ENCODE measurements at regions not wholly inside any gene's neighbourhood (a gene's known extent, or its start where the extent isn't known, plus 50 kb on each side); places are given as distances from the start of the nearest gene placed in this dataset.

- DNase-seq: no peak
These were observed 63.7 kb upstream of the PSMD7 start for GRCh38 chr16:74232806-74233465.

GRCh38 chr16:74230126-74230525 lies 66.5 kb upstream of the PSMD7 start:
- no peak for DNase-seq

- DNase-seq: peak; percentile 75
These were observed 70.2 kb upstream of the PSMD7 start for GRCh38 chr16:74226338-74226954.

DNA sequence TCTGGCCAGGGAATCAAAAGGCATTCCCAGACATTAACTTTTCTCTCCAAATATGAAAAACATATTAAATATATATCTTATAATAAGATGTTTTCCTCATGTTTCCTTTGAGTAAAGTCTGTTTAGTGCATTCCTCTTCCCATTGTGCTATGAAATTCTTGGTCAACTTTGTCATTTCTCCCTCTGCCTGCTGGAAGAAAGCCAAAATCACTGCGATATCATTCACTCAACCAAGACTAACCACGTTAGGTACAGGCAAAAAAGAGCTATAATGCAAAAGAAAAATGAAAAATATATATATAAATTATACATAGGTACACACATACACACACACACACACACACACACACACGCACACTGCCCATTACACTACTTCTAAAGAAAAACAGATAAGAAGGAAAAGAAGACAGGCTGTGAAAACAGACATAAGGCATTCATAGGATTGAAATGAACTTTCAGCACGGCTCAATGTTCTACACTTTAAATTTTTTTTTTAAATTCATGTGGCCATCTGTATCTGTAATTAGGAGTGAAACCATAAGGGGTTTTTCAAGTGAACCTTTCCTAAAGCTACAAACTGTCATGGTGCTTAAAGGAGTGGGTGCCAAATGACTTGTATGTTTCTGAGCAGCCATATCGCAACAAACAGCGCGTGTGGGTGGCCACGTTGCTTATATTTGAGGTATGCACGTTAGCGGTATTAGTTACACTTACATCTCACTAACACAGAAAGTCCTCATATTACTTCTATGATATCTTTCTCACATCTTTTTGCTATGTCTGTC lies 71.6 kb upstream of the PSMD7 start:
- peak; percentile 15 for DNase-seq

DNA sequence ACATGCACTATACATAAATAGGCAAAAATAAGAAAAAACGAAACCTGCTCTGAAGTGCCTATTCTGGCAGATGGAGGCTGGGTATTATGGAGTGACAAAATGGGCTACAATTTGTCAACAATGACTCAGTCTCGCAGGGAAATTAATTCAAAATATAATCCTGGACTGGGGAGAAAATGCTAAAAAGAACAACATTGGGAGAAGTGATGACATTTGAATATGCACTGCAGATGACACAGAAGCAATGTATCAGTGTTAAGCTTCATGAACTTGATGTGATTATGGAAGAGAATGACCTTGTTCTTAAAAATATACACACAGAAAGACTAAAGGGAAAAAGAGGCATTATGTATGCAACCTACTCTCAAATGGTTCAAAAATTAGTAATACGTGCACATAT lies 74.8 kb upstream of the PSMD7 start:
- DNase-seq: no peak

- no peak for DNase-seq
These were observed 76.9 kb upstream of the PSMD7 start for GRCh38 chr16:74219706-74220105.

DNA sequence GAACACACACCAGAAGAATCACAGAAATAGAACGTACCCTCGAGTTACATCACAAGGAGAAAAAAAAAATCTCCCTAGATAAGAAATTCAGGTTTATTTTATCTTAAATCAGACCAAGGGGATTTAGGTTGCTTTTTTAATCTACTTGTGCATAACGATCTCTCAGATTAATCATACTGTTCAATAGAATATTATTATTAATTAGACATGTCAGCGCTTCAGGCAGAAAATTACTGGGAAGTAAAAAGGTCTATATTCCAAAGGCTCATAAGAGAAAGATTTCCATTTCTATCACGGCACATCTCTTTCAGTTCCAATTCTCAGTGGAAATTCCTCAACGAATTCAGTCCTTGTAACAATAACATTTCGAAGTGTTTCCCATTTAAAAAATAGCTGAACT lies 77.7 kb upstream of the PSMD7 start:
- no peak for DNase-seq

- DNase-seq: no peak
These were observed 80.3 kb upstream of the PSMD7 start for GRCh38 chr16:74216319-74216718.

DNA sequence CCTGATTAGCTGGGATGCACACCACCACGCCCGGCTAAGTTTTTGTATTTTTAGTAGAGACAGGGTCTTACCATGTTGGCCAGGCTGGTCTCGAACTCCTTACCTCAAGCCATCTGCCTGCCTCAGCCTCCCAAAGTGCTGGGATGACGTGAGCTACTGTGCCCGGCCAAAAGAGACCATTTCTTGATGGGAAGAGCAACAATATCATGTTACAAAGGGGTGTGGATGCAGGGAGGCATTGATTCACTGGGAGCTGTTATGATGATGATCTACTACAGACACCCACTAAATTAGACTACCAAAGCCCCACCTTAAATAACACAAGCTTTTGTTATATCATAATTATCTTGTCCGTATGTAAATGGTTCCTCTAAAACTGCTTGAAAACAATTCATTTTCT lies 81.4 kb upstream of the PSMD7 start:
- no peak for DNase-seq

- DNase-seq: no peak
These were observed 83.2 kb upstream of the PSMD7 start for GRCh38 chr16:74213372-74213771.

- no peak for DNase-seq
These were observed 86.4 kb upstream of the PSMD7 start for GRCh38 chr16:74210245-74210644.

- no peak for DNase-seq
These were observed 94.6 kb upstream of the PSMD7 start for GRCh38 chr16:74202009-74202408.

DNA sequence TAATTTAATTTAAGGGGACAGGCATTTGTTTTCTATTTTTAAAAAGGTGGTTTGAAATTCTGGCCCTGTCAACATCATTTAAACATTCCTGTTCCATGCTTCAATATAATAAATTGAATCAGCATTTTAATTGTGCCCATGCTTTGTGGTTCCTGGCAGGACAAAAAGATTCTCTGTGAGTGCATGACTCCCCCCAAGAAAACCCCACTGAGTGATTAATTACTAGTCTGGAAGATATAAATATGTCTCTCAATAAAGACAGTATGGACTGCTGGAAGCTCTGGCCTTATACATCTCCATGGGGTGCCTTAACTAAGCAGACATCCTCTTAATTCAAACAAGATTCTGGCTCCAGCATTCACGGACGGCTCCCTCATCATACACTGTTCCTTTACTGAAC lies 95.0 kb upstream of the PSMD7 start:
- no peak for DNase-seq

GRCh38 chr16:74200921-74201320 lies 95.7 kb upstream of the PSMD7 start:
- no peak for DNase-seq

DNA sequence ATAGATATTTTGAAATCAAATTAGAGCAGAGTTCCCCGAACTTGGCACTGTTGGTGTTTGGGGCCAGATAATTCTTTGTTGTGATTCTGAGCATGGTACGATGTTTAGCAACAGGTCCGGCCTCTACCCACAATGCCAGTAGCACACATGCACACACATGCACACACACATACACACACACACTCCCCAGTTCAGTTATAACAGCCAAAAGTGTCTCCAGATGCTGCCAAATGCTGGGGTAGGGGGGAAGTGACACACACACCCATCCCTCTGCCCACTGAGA lies 96.8 kb upstream of the PSMD7 start:
- no peak for DNase-seq

- no peak for DNase-seq
These were observed 97.4 kb upstream of the PSMD7 start for GRCh38 chr16:74199066-74199841.

GRCh38 chr16:74192281-74192797 lies 104.3 kb upstream of the PSMD7 start:
- DNase-seq: no peak

GRCh38 chr16:74190292-74190691 lies 106.3 kb upstream of the PSMD7 start:
- no peak for DNase-seq

DNA sequence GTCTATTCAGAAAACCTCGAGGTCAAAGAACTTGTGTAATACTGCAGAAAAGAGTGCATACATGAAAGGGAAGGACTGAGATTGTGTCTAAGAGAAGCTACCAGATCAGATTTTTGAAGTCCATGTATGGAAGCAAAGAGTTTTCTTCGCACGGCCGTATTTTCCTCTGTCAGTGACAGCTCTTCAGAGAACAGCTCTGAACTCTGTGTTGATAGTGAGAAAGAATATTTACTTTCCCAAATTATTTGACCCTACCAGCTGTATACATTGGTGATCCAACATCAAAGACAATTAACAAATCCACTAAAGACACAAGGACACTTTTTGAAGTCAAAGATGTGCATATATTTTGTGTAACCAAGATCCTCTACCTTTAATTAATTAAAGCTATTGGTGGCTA lies 107.8 kb upstream of the PSMD7 start:
- no peak for DNase-seq

DNA sequence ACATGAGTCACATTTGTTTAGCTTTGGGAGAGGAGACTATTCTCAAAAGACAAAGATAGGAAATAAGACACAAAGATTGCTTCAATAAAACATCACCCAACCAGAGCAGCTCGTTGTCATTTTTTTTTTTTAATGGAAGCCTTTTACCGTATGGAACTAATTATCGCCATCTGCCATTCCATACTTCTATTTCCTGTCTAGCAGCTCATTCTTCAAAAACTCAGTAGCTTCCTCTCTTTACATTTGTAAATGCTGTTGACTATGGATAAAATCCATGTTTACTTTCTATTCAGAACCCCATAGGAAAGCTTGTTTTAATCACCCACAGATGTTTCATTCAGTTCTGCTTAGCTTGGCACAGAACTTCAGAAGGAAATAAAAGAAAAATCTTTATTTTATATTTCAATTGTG lies 110.0 kb upstream of the PSMD7 start:
- peak; percentile 98 for DNase-seq

GRCh38 chr16:74184839-74185238 lies 111.8 kb upstream of the PSMD7 start:
- DNase-seq: no peak

GRCh38 chr16:74183601-74184360 lies 112.8 kb upstream of the PSMD7 start:
- DNase-seq: no peak

All from NCI-H1092 treated with DMSO at 0.1 percent for 48 hours (cell line).